OCI-LY7 (cell line): ENCODE measurements at regions not wholly inside any gene's neighbourhood (a gene's known extent, or its start where the extent isn't known, plus 50 kb on each side); places are given as distances from the start of the nearest gene placed in this dataset.

ENCODE experiments used
- BruUV-seq: library from RNA; stranded (reverse); fragments of 400-500 nt; replicated peaks from 2 replicates; lab custom pipeline; 2021; lab: Mats Ljungman, UMichigan
- CTCF ChIA-PET: fragments of 300-600 bp; sonication (Branson Sonifier 250); formaldehyde crosslinking; loops from one replicate; lab custom pipeline; 2022; ENCODE audit warnings: antibody characterized with exemption; ENCODE audit not compliant: unreplicated experiment; lab: Charles Lee
- POLR2A ChIA-PET: fragments of 300-600 bp; sonication (Branson Sonifier 250); formaldehyde crosslinking; loops from one replicate; lab custom pipeline; 2022; ENCODE audit warnings: antibody characterized with exemption; lab: Charles Lee
- DNase-seq: peaks from one replicate; pipeline ENCODE4 v3.0.0-alpha.2; 2015; ENCODE audit warnings: low spot score
- H2AFZ ChIP-seq: fragments of 200-600 bp; sonication (generic), shearing (Covaris generic); 2 replicates; pipeline ENCODE4 v1.6.1; 2014; ENCODE audit warnings: mild to moderate bottlenecking, antibody characterized with exemption, low read length, moderate library complexity
- H3K27ac ChIP-seq: fragments of 200-600 bp; sonication (generic); 2 replicates; pipeline ENCODE4 v1.5.1; 2014; ENCODE audit warnings: mixed run types, low read depth, mild to moderate bottlenecking, moderate library complexity, low read length, inconsistent platforms; ENCODE audit not compliant: poor library complexity, severe bottlenecking
- H3K36me3 ChIP-seq: fragments of 200-600 bp; sonication (generic); 2 replicates; pipeline ENCODE4 v1.6.1; 2014; ENCODE audit warnings: mild to moderate bottlenecking, antibody characterized with exemption, low read length, moderate library complexity, mixed read lengths; ENCODE audit not compliant: insufficient read depth
- H3K4me1 ChIP-seq: fragments of 200-600 bp; sonication (generic); 2 replicates; pipeline ENCODE4 v1.5.1; 2014; ENCODE audit warnings: mild to moderate bottlenecking, low read length; ENCODE audit not compliant: insufficient read depth, poor library complexity, severe bottlenecking
- H3K4me2 ChIP-seq: fragments of 200-600 bp; sonication (generic); 2 replicates; pipeline ENCODE4 v1.6.1; 2014; ENCODE audit warnings: mild to moderate bottlenecking, low read length
- H3K4me3 ChIP-seq: fragments of 200-600 bp; sonication (generic); 2 replicates; pipeline ENCODE4 v1.5.1; 2014; ENCODE audit warnings: mild to moderate bottlenecking, low read depth, low read length; ENCODE audit not compliant: poor library complexity, severe bottlenecking
- H3K79me2 ChIP-seq: fragments of 200-600 bp; sonication (generic); 2 replicates; pipeline ENCODE4 v1.6.1; 2016; ENCODE audit warnings: low read depth, mild to moderate bottlenecking, low read length, moderate library complexity, mixed read lengths; ENCODE audit not compliant: insufficient read depth
- H3K9me2 ChIP-seq: fragments of 200-600 bp; sonication (generic); 2 replicates; pipeline ENCODE4 v1.6.1; 2016; ENCODE audit warnings: mild to moderate bottlenecking, low read length, mixed read lengths; ENCODE audit not compliant: insufficient read depth
- H3K9me3 ChIP-seq: fragments of 200-600 bp; sonication (generic); 2 replicates; pipeline ENCODE4 v1.6.1; 2014; ENCODE audit warnings: mild to moderate bottlenecking, mixed run types, low read length, mixed read lengths
- H4K20me1 ChIP-seq: fragments of 200-600 bp; sonication (generic); 2 replicates; pipeline ENCODE4 v1.6.1; 2014; ENCODE audit warnings: mild to moderate bottlenecking, antibody characterized with exemption, low read length, moderate library complexity, mixed read lengths; ENCODE audit not compliant: insufficient read depth
- CTCF ChIP-seq: fragments of 200-600 bp; sonication (generic); conservative IDR thresholded peaks from 2 replicates; pipeline ENCODE4 v1.5.1; 2014; ENCODE audit warnings: mild to moderate bottlenecking, antibody characterized with exemption, low read length, moderate library complexity, mixed read lengths
- EZH2phosphoT487 ChIP-seq: fragments of 200-600 bp; sonication (generic); IDR thresholded peaks from 2 replicates; pipeline ENCODE4 v1.6.1; 2018; ENCODE audit warnings: low read depth, borderline replicate concordance, mild to moderate bottlenecking, mixed run types, antibody characterized with exemption, low read length, moderate library complexity, mixed read lengths
- intact Hi-C: fragments of 100-400 bp; cut with micrococcal nuclease; formaldehyde crosslinking; loops from one replicate; pipeline ENCODE4 v1.10.0; 2022; ENCODE audit not compliant: unreplicated experiment

- Histone ChIP-seq H3K27ac (no peak overlapping the region), H3K4me1 (peaks cover 51% of the 10 kb centered on the region), H3K79me2 (no peaks in the 10 kb centered on the region), H3K36me3 (no peaks in the 10 kb centered on the region), H2AFZ (no peak overlapping the region), H3K4me2 (no peak overlapping the region), H4K20me1 (no peaks in the 10 kb centered on the region), H3K9me2 (no peaks in the 10 kb centered on the region), H3K4me3 (no peak overlapping the region), H3K9me3 (no peaks in the 10 kb centered on the region)
- POLR2A ChIA-PET = interaction anchor here (0.7 to 1.0 kb wide), 2 partner anchors 23 to 25 kb away, joined by 3 to 4 read pairs; no protein-coding TSS in a partner anchor
- CTCF ChIA-PET = no interaction called here
- DNase-seq = no peak
- TF ChIP-seq EZH2phosphoT487 (no peak), CTCF (no peak)
- intact Hi-C loops = loop anchor here (10.0 kb wide), 1 partner anchor 965 kb away; the partner anchor contains the start of gene MID1IP1
- no TSS peak for BruUV-seq
These were observed 328.0 kb downstream of the BCOR start for GRCh38 chrX:39769748-39770147.

GRCh38 chrX:39771089-39771488 lies 326.7 kb downstream of the BCOR start:
- Histone ChIP-seq H3K79me2 (no peaks in the 10 kb centered on the region), H3K9me3 (no peaks in the 10 kb centered on the region), H3K4me1 (peaks cover 42% of the 10 kb centered on the region), H3K9me2 (no peaks in the 10 kb centered on the region), H3K36me3 (no peaks in the 10 kb centered on the region), H4K20me1 (no peaks in the 10 kb centered on the region), H3K27ac (no peak overlapping the region), H2AFZ (no peak overlapping the region), H3K4me2 (no peak overlapping the region), H3K4me3 (no peak overlapping the region)
- CTCF ChIA-PET = no interaction called here
- no peak for TF ChIP-seq EZH2phosphoT487
- no peak for TF ChIP-seq CTCF
- POLR2A ChIA-PET = no interaction called here
- no TSS peak for BruUV-seq
- intact Hi-C loops = no loop called here
- DNase-seq = no peak

DNA sequence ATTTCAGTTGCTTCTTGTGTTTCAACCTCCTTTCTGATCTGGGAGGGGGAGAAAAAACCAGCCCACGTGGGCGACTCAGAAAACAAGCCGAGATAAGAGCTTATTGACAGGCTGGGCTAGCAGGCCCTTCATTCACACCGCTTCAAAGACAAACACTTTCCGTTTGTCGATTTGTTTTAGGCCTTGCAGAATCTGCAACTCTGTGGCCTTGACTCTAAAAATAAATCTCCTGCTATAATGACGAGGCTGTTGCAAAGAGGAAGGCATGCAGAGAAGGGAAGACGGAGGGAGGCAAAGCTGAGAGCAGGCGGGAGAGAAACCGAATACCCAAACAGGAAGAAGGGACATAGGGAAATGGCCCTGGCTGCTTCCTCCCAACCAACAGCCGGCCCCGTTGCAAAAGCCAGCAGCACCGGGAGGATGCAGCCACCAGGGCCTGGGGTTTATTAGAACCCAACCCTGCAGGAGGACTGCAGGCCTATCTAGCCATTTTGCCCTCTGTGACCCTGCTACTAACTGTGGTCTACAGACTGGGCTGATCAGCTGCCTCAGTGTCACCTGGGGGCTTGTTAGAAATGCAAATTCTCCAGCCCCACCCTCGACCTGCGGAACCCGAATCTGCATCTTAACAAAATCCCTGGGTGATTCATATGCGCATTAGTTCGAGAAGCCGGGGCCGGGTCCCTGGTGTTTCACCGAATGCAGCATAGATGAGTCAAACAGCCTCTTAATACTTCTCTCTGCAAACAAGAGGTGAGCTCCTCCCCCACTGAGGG lies 325.5 kb downstream of the BCOR start:
- no peaks in the 10 kb centered on the region for H3K36me3 ChIP-seq
- H2AFZ ChIP-seq = peak overlapping the region; percentile 61; the same call in 1 of the 2 replicates
- H3K4me1 ChIP-seq = peaks cover 35% of the 10 kb centered on the region
- TF ChIP-seq EZH2phosphoT487 = no peak
- no peak for TF ChIP-seq CTCF
- no peaks in the 10 kb centered on the region for H3K9me2 ChIP-seq
- no peak overlapping the region for H3K4me3 ChIP-seq
- no TSS peak for BruUV-seq
- no peaks in the 10 kb centered on the region for H3K79me2 ChIP-seq
- DNase-seq = no peak
- H3K27ac ChIP-seq = no peak overlapping the region
- CTCF ChIA-PET = no interaction called here
- no peaks in the 10 kb centered on the region for H3K9me3 ChIP-seq
- POLR2A ChIA-PET = interaction anchor here (1.3 kb wide), 1 partner anchor 14 kb away, joined by 3 read pairs; no protein-coding TSS in a partner anchor
- H4K20me1 ChIP-seq = no peaks in the 10 kb centered on the region
- peak overlapping the region; percentile 34 for H3K4me2 ChIP-seq
- intact Hi-C loops = no loop called here
